RWPE2 (cell line): ENCODE measurements at regions not wholly inside any gene's neighbourhood (a gene's known extent, or its start where the extent isn't known, plus 50 kb on each side); places are given as distances from the start of the nearest gene placed in this dataset.

ENCODE experiments used
- ATAC-seq: fragments of 200-7000 bp; cut with Tn5 transposase; 3 replicates; pipeline ENCODE4 v1.9.1; 2021; ENCODE audit warnings: low read depth
- DNase-seq: peaks from one replicate; pipeline ENCODE4 v3.0.0-alpha.2; 2020; ENCODE audit warnings: low spot score
- H3K27ac ChIP-seq: fragments of 450-650 bp; 2 replicates; pipeline ENCODE4 v1.5.1; 2017; ENCODE audit warnings: mild to moderate bottlenecking; ENCODE audit not compliant: poor library complexity, severe bottlenecking
- H3K27me3 ChIP-seq: fragments of 250-450 bp; sonication (Bioruptor Pico); 2 replicates; pipeline ENCODE4 v1.5.1; 2021; ENCODE audit warnings: mild to moderate bottlenecking, moderate library complexity; ENCODE audit not compliant: insufficient read depth, poor library complexity, severe bottlenecking
- H3K36me3 ChIP-seq: fragments of 250-450 bp; sonication (Bioruptor Pico); 2 replicates; pipeline ENCODE4 v1.5.1; 2020; ENCODE audit warnings: low read depth, mild to moderate bottlenecking, moderate library complexity
- H3K4me1 ChIP-seq: fragments of 250-450 bp; sonication (Bioruptor Pico); 2 replicates; pipeline ENCODE4 v1.5.1; 2021; ENCODE audit warnings: mild to moderate bottlenecking, moderate library complexity; ENCODE audit not compliant: insufficient read depth, poor library complexity, severe bottlenecking
- H3K4me3 ChIP-seq: fragments of 250-450 bp; sonication (Bioruptor Pico); 2 replicates; pipeline ENCODE4 v1.5.1; 2021; ENCODE audit warnings: mild to moderate bottlenecking, moderate library complexity; ENCODE audit not compliant: severe bottlenecking
- H3K9me3 ChIP-seq: fragments of 250-450 bp; sonication (Bioruptor Pico); 2 replicates; pipeline ENCODE4 v1.5.1; 2021; ENCODE audit warnings: mild to moderate bottlenecking, moderate library complexity; ENCODE audit not compliant: severe bottlenecking
- TF ChIP-seq, protein P1 (sequence below): fragments of 450-650 bp; IDR thresholded peaks from one replicate; pipeline ENCODE4 v1.5.1; 2017; ENCODE audit warnings: mild to moderate bottlenecking, moderate library complexity; ENCODE audit not compliant: poor library complexity, severe bottlenecking

- TF ChIP-seq, protein P1, sequence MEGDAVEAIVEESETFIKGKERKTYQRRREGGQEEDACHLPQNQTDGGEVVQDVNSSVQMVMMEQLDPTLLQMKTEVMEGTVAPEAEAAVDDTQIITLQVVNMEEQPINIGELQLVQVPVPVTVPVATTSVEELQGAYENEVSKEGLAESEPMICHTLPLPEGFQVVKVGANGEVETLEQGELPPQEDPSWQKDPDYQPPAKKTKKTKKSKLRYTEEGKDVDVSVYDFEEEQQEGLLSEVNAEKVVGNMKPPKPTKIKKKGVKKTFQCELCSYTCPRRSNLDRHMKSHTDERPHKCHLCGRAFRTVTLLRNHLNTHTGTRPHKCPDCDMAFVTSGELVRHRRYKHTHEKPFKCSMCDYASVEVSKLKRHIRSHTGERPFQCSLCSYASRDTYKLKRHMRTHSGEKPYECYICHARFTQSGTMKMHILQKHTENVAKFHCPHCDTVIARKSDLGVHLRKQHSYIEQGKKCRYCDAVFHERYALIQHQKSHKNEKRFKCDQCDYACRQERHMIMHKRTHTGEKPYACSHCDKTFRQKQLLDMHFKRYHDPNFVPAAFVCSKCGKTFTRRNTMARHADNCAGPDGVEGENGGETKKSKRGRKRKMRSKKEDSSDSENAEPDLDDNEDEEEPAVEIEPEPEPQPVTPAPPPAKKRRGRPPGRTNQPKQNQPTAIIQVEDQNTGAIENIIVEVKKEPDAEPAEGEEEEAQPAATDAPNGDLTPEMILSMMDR = no peak
- H3K36me3 ChIP-seq = no peaks in the 10 kb centered on the region
- H3K4me3 ChIP-seq = no peak overlapping the region
- H3K4me1 ChIP-seq = no peaks in the 10 kb centered on the region
- H3K27ac ChIP-seq = no peak overlapping the region
- H3K9me3 ChIP-seq = no peaks in the 10 kb centered on the region
- no peaks in the 10 kb centered on the region for H3K27me3 ChIP-seq
- DNase-seq = no peak
- no peak for ATAC-seq
Observed at GRCh38 chr9:78519786-78520185, 222.9 kb downstream of the PSAT1 start.

DNA sequence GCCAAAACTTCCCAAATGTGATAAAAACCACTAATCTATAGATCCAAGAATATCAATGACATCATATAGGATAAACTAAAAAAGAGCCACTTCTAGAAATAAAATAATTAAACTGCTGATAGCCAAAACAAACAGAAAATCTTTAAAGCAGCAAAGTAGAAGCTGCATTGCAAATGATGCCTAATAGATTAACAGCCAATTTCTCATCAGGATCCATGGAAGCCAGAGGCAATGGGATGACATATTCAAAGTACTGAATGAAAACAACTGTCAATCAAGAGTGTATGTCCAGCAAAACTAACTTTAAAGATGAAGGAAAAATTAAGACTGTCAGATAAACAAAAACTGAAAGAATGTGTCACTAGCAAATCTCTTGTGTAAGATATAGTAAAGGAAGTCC is 224.8 kb downstream of the PSAT1 start:
- H3K27me3 ChIP-seq = no peaks in the 10 kb centered on the region
- no peak overlapping the region for H3K27ac ChIP-seq
- H3K9me3 ChIP-seq = no peaks in the 10 kb centered on the region
- no peak overlapping the region for H3K4me3 ChIP-seq
- TF ChIP-seq, protein P1 = no peak
- no peaks in the 10 kb centered on the region for H3K4me1 ChIP-seq
- no peak for DNase-seq
- ATAC-seq = no peak
- H3K36me3 ChIP-seq = no peaks in the 10 kb centered on the region

DNA sequence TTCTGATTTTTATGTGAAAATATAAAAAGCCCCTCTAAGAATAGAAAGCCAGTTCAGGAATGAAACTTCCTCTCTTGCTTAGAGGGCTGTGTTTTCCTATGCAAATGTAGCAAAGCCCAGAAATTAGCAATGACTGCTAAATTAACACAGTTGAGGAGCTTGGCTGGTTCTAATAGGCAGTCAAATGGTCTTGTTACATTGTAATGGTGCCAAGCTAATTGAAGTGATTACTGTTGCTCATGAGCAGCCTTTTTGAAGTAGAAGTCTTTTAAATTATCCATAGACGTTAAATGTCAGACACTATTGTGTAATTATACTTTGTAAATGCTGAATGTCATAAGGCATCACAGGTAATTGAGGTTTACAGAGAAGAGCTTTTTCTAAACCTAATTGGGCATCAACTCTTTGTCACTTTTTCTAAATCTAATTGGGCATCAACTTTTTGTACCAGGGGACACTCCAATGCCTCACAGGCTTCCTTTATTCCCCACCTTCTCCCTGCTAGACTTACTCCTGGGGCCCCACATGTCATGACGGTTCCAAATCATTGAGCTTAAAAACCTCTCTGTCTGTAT is 229.1 kb downstream of the PSAT1 start:
- Histone ChIP-seq H3K36me3 (no peaks in the 10 kb centered on the region), H3K4me1 (no peaks in the 10 kb centered on the region), H3K4me3 (no peak overlapping the region), H3K27me3 (no peaks in the 10 kb centered on the region), H3K27ac (no peak overlapping the region), H3K9me3 (no peaks in the 10 kb centered on the region)
- TF ChIP-seq, protein P1 = no peak
- DNase-seq (no peak), ATAC-seq (no peak)

DNA sequence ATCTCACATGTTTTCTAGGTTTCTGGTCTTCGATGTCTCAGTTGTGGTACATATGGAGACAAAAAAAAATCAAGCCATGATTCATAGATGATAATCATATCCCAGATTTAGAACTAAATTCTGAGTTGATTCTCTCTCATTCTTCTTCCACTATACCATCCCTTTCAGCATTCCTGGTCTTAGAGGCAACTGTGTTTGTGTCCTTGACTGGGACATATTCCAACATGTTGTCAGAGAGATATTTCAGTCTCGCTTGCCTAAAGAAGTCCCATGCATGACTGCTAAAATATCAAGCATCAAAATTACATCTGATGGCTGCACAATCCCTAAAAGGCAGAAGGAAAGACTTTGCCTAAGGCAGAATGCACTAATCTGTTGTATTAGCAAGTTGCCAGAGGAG is 236.6 kb downstream of the PSAT1 start:
- TF ChIP-seq, protein P1 = no peak
- no peak for ATAC-seq
- no peaks in the 10 kb centered on the region for H3K4me1 ChIP-seq
- H3K36me3 ChIP-seq = no peaks in the 10 kb centered on the region
- no peak overlapping the region for H3K27ac ChIP-seq
- H3K9me3 ChIP-seq = no peaks in the 10 kb centered on the region
- H3K27me3 ChIP-seq = no peaks in the 10 kb centered on the region
- no peak for DNase-seq
- H3K4me3 ChIP-seq = no peak overlapping the region

GRCh38 chr9:78539188-78539587 is 242.3 kb downstream of the PSAT1 start:
- Histone ChIP-seq H3K4me1 (no peaks in the 10 kb centered on the region), H3K27me3 (no peaks in the 10 kb centered on the region), H3K27ac (no peak overlapping the region), H3K36me3 (no peaks in the 10 kb centered on the region), H3K4me3 (no peak overlapping the region), H3K9me3 (no peaks in the 10 kb centered on the region)
- no peak for ATAC-seq
- DNase-seq = no peak
- TF ChIP-seq, protein P1 = no peak
